ENCODE measurements at regions not wholly inside any gene's neighbourhood (a gene's known extent, or its start where the extent isn't known, plus 50 kb on each side); places are given as distances from the start of the nearest gene placed in this dataset.

- DNase-seq (ENCODE audit: low read depth): no peak
- in situ Hi-C loops (cut with HindIII; ENCODE audit: low pct_unique_long_range_greater_than_20kb, low sequenced_read_pairs): no loop called here
Observed at GRCh38 chr2:120916446-120916845, 180.8 kb downstream of the GLI2 start.

DNA sequence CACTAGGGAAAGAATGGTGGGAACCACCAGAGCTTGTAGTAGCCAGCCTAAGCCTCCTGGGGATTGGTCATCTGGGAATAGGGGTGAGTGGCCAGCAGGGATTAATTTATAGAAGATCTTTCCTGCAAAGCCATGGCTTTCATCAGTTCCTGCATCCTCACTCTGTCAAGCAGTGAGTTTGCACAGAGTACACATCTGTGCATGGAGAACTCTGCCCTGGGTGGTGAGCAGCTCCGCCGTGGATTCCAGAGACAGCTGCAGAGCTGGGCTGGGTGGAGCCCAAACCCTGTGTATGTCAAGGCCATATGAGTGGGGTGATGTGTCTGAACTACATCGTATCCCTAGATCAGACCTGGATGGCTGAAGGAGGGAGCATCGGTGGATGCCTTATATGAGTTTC lies 182.2 kb downstream of the GLI2 start:
- in situ Hi-C loops (cut with HindIII; ENCODE audit: low pct_unique_long_range_greater_than_20kb, low sequenced_read_pairs): no loop called here

DNA sequence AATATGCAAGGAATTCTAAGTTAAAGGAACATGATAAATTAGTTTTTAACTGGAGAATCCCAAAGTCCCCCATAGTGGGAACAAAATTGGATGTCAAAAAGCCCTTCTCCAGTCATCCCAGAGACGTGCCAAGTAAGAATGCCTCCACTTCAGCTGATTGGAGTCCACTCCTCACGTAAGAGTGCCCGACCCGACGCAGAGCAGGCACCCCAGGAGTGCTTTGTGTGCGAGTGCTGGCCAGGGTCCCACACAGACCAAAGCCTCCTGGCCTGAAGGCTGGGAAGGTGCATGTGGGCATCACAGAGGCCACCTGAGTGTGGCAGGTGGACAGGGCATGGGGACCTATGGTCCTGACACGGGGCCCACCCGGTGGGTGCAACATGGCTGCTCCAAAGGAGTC lies 183.5 kb downstream of the GLI2 start:
- in situ Hi-C loops (cut with HindIII; ENCODE audit: low pct_unique_long_range_greater_than_20kb, low sequenced_read_pairs): no loop called here
- no peak for DNase-seq (ENCODE audit: low read depth)

More for the DNA sequence above, 182.2 kb downstream of the GLI2 start:
- DNase-seq (ENCODE audit: low read depth): no peak

DNA sequence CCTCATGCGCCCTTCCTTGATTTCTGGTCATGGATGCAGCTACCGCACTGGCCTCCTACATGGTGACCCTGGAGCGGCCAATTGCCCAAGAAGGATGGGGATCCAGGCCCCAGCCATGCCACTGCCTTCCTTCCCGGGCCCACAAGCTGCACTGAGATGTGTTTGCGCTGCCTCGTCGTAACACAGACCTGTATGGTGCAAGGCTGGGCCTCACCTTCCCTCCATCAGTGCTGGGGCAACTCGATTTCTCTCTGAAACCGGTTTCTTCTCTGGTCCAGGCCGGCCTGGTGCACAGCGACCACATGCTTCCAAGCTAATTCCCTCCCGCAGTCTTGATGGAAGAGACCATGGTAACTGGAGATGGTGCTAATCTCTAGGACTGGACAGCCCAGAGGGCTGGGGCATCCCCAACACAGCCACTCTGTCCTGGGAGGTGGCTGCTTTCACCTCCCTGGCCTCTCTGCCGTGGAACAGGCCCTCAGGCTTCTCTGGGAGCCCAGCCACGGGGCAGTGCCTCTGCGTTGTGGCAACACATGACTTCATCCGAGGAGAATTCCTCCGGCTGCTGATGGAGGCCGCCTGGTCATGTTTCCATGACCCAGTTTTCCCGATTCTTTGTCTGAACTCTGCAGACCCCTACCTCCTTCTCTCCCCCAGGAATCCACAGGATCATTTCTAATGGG lies 184.2 kb downstream of the GLI2 start:
- in situ Hi-C loops (cut with HindIII; ENCODE audit: low pct_unique_long_range_greater_than_20kb, low sequenced_read_pairs): no loop called here
- DNase-seq (ENCODE audit: low read depth): peak; percentile 61

DNA sequence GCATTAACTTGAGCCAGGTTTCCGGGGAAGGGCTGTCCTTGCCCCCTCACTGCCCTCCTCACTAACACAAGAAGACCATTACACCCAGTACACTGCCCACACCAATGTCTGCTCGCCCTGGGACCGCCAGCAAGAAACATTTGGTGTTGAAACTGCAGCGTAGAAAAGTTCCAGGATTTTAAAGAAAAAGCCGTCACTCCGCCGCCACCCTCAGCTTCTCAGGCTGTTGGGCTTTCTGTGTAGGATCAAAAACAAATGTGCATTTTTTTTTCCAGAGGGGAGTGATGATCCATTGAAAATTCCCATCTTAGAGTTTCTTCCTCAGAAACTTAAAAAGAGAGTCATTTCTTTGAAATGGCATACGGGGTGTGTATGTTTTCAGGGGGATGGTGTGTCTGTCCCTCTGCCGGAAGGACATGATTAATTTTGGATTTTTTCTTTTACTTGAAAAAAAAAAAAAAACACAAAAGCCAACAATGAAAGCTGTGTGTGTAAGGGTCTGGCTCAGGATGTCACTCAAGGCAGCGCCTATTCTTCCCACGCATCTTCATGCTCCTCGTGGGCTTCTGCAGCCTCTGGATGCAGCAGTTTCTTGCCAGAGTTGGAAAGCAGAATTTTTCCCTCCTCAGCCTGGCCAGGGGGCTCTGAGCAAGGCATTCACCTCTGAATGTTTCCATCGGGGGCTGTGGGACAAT lies 184.9 kb downstream of the GLI2 start:
- in situ Hi-C loops (cut with HindIII; ENCODE audit: low pct_unique_long_range_greater_than_20kb, low sequenced_read_pairs): no loop called here
- DNase-seq (ENCODE audit: low read depth): no peak

- in situ Hi-C loops (cut with HindIII; ENCODE audit: low pct_unique_long_range_greater_than_20kb, low sequenced_read_pairs): no loop called here
- no peak for DNase-seq (ENCODE audit: low read depth)
Observed at GRCh38 chr2:120921457-120921856, 185.8 kb downstream of the GLI2 start.

GRCh38 chr2:120922571-120923332 lies 187.1 kb downstream of the GLI2 start:
- in situ Hi-C loops (cut with HindIII; ENCODE audit: low pct_unique_long_range_greater_than_20kb, low sequenced_read_pairs): no loop called here
- no peak for DNase-seq (ENCODE audit: low read depth)

- in situ Hi-C loops (cut with HindIII; ENCODE audit: low pct_unique_long_range_greater_than_20kb, low sequenced_read_pairs): no loop called here
- DNase-seq (ENCODE audit: low read depth): no peak
Observed at GRCh38 chr2:120923426-120923825, 187.8 kb downstream of the GLI2 start.

- in situ Hi-C loops (cut with HindIII; ENCODE audit: low pct_unique_long_range_greater_than_20kb, low sequenced_read_pairs): no loop called here
- DNase-seq (ENCODE audit: low read depth): no peak
Observed at GRCh38 chr2:120924924-120925323, 189.3 kb downstream of the GLI2 start.

GRCh38 chr2:120926463-120927264 lies 191.0 kb downstream of the GLI2 start:
- in situ Hi-C loops (cut with HindIII; ENCODE audit: low pct_unique_long_range_greater_than_20kb, low sequenced_read_pairs): no loop called here
- no peak for DNase-seq (ENCODE audit: low read depth)

- in situ Hi-C loops (cut with HindIII; ENCODE audit: low pct_unique_long_range_greater_than_20kb, low sequenced_read_pairs): no loop called here
- DNase-seq (ENCODE audit: low read depth): no peak
Observed at GRCh38 chr2:120927265-120927628, 191.6 kb downstream of the GLI2 start.

DNA sequence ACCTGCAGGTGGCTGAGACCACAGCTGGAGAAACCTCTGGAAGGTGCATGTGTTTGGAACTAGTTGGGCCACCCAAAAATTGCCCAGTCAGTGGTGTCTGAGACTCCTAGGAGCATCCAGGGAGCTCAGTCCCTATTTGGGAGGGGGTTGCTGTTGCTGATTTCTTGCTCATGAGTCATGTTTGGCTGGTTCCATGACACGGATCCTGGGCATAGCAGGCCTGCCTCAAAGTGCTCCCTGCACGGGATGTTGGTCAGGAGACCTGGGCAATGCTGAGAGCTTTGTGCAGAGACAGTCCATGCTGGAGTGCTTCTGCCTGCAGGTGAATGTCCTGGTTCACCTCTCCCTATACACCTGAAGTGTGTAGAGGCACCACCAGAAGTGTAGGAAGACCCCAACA lies 194.2 kb downstream of the GLI2 start:
- DNase-seq (ENCODE audit: low read depth): no peak
- in situ Hi-C loops (cut with HindIII; ENCODE audit: low pct_unique_long_range_greater_than_20kb, low sequenced_read_pairs): no loop called here

DNA sequence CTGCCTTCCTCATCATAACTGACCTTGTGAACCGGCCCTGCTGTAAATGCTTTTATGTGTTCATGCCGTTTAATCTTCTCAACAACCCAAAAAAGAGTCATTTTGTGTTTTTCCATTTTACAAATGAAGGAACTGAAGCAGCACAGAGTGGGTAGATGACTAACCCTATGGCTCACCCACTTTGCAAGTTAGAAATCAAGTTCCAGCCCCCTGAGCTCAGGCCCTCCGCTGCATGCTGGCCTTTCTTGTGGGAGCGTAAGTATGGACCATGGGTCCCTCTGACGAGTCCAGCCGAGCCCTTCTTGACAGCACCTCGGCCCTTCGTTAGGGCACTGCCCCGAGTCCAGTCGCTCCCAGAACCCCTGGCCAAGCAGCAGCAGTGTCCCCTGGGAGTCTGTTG lies 194.6 kb downstream of the GLI2 start:
- DNase-seq (ENCODE audit: low read depth): no peak
- in situ Hi-C loops (cut with HindIII; ENCODE audit: low pct_unique_long_range_greater_than_20kb, low sequenced_read_pairs): no loop called here

- no peak for DNase-seq (ENCODE audit: low read depth)
- in situ Hi-C loops (cut with HindIII; ENCODE audit: low pct_unique_long_range_greater_than_20kb, low sequenced_read_pairs): no loop called here
Observed at GRCh38 chr2:120930864-120931263, 195.2 kb downstream of the GLI2 start.

- in situ Hi-C loops (cut with HindIII; ENCODE audit: low pct_unique_long_range_greater_than_20kb, low sequenced_read_pairs): no loop called here
- no peak for DNase-seq (ENCODE audit: low read depth)
Observed at GRCh38 chr2:120932472-120932871, 196.8 kb downstream of the GLI2 start.

DNA sequence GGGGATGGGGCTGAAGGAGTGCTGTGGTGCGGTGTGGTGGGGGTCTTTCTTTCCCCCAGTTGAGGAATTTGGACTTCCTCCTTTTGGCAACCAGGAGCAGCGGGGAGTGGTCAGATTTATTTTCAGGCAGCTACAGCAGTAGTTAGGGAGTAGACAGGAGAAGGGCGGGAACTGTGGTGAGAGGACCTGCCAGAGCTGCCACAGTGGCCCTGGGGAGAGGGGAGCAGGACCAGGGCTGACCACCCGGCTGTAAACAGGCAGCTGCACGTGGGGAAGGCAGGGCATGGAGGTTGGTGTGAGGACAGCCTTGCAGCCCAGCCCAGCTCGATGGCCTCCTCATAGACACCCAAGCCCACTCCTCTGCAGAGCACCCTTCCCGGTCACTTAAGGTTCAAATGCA lies 197.2 kb downstream of the GLI2 start:
- no peak for DNase-seq (ENCODE audit: low read depth)
- in situ Hi-C loops (cut with HindIII; ENCODE audit: low pct_unique_long_range_greater_than_20kb, low sequenced_read_pairs): no loop called here

DNA sequence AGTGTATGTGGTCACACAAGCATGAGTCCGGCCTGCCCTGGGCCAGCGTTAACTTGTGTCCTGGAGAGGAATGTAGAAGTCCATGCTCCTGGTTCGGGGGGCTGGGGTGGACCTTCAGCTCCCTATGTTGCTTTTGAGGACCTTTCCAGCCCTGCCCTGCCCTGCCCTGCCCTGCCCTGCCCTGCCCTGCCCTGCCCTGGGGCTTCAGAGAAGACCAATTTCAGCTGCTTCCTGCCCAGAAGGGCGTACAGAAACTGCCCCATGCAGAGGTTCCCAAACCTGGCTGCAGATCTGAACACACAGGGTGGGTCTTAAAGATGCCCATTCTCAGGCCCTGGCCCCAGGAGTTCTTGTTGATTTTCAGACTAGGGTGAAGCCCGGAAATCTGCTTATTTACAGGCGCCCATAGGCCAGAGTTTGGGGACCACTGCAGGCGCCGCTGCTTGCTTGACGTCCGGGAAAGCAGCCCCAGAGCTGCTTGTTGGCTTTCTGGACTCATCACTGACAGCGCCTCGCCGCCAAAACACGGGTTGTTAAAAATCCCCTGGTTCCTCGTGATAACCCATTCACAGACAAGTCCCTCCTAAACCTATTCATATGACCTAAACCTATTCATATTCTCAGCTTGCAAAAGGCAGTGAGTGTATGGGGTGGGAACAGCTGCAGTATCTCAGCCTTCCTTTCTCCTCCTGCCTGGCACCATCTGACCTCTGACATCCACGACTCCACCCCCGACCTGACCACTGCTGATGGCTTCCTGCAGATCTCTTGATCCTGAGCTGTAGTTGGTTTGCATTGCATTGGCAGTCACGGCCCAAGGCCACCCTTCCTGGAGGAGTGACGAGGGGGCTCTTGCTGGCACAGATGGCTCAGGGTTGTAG lies 198.3 kb downstream of the GLI2 start:
- DNase-seq (ENCODE audit: low read depth): peak; percentile 79
- in situ Hi-C loops (cut with HindIII; ENCODE audit: low pct_unique_long_range_greater_than_20kb, low sequenced_read_pairs): no loop called here
